ENCODE measurements at regions not wholly inside any gene's neighbourhood (a gene's known extent, or its start where the extent isn't known, plus 50 kb on each side); places are given as distances from the start of the nearest gene placed in this dataset.
"Not testable (repeated sequence)": the region's sequence is repeated elsewhere in the genome, so short reads cannot be mapped to it uniquely, and the experiment has no call there.

GRCh38 chr4:178196751-178197374 is 754.6 kb upstream of the AGA start:
- no peak for DNase-seq

DNA sequence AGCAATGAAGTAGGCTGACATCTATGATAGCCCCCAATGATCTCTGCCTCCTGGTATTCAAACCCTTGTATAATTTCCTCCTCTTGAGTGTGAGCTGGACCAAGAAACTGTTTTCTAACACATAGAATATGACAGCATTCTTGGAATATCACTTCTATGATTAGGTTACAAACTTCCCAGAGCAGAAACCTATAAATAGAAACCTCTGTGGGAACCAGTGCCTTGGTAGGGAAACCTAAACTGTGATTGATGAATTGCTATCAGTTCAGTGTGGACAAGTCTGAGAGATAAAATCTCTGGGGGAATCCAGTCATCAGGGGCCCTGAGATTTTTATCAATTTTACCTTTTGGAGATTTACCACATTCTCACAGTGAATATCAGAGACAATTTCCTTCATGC is 756.5 kb upstream of the AGA start:
- no peak for DNase-seq

DNA sequence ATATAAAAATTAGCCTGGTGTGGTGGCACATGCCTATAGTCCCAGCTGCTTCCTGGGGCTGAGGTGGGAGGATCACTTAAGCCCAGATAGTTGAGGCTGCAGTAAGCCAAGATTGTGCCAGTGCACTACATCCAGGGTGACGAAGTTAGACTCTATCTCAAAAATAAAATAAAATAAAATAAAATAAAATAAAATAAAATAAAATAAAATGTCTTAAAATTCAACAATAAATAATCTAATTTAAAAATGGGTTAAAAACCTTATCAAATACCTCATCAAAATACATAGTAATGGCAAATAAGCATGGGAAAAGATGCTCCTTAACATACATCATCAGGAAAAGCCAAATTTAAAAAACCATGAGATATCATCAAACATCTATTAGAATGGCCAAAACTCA is 760.2 kb upstream of the AGA start:
- DNase-seq: no peak

GRCh38 chr4:178205826-178206225 is 763.6 kb upstream of the AGA start:
- DNase-seq: no peak

DNA sequence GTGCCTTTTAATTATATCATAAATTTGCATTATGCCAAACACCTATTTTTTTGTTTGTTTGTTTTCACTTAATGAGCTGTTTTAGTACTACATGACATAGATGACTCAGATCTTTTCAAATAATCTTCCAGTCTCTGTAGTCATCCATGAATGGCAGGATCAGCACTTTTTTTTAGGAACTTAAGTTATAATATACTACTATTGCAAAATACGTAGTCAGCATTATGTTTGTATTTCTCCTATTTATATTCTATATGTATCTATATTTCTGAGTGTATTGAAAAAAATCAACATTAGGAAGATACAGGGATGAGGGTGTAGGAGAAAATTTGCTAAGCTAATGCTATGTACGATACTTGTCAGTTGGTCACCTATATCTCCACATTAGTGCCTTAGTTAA is 773.1 kb upstream of the AGA start:
- DNase-seq: no peak

- no peak for DNase-seq
Measured at GRCh38 chr4:178215763-178216162, 773.5 kb upstream of the AGA start.

DNA sequence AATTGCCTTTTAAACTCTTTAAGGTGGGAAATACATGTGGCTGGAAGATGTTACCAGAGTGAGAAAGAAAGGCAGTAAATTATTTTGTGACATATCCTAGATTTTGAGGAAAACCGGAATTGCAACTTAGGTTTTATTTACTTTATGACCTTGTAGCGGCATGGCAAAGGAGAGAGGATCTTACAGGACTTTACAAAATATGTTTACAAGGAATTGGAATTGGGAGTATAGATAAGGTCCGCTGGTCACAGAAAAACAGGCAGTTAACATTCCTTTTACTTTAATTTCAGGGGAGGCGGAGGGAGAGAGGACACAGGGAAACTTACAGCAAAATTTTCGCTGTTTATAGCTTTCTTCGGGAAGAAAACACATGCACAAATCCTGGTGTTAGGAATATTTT is 784.2 kb upstream of the AGA start:
- not testable (repeated sequence) for DNase-seq

DNA sequence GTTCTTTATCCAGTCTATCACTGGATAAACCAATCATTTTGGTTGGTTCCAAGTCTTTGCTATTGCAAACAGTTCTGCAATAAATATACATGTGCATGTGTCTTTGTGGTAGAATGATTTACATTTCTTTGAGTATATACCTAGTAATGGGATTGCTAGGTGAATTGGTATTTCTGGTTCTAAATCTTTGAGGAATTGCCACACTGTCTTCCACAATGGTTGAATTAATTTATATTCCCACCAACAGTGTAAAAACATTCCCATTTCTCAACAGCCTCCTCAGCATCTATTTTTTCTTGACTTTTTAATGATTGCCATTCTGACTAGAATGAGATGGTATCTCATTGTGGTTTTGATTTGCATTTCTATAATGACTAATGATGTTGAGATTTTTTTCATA is 791.7 kb upstream of the AGA start:
- no peak for DNase-seq

GRCh38 chr4:178240891-178241290 is 798.7 kb upstream of the AGA start:
- DNase-seq: no peak

GRCh38 chr4:178241601-178242118 is 799.4 kb upstream of the AGA start:
- no peak for DNase-seq

DNA sequence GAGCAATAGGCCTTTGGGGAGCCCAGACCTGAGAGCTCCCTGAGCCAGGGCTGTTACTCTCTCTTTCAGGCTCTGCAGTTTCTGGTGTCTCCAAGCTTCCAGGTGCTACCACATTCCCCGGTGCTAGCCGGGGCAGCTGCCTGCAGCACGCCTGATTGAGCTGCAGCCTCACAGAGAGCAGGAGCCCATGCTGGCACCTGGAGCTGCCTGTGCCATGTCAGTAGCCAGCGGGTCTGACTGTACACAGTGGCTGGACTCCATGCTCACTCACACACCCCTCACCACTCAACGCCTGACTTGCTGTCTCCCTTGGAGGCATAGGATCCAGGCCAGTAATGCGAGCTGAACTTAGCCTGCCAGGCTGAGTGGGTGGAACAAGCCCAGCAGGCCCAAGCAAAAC is 800.4 kb upstream of the AGA start:
- no peak for DNase-seq

DNA sequence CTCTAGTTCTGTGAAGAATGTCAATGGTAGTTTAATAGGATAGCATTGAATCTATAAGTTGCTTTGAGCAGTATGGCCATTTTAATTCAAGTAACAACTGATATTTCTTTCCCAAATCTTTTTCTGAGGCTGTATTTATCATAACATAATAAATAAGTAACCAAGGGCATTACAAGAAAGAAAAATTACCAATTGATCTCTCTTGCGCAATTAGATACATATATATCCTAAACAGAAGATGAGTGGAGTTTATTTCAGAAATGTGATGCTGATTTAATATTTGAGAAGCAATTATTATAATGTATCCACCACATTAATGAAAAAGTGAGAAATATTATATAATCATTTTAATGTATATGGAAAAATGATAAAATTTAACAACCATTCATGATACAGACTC is 802.5 kb upstream of the AGA start:
- no peak for DNase-seq

DNA sequence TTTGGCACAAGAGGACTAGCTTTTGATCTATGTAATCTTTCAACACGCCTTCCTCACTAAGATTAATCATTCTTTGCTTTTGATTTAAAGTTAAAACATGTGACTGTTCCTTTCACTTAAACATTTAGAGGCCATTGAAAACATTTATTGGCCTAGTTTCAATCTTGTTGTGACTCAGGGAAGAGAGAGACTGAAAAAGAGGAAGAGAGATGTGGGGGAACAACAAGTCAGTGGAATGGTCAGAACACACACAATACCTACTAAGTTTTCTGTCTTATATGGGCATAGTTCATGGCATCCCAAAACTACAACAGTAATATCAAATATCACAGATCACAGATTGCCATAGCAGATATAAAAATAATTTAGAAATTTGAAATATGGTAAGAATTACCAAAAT is 812.9 kb upstream of the AGA start:
- no peak for DNase-seq

DNA sequence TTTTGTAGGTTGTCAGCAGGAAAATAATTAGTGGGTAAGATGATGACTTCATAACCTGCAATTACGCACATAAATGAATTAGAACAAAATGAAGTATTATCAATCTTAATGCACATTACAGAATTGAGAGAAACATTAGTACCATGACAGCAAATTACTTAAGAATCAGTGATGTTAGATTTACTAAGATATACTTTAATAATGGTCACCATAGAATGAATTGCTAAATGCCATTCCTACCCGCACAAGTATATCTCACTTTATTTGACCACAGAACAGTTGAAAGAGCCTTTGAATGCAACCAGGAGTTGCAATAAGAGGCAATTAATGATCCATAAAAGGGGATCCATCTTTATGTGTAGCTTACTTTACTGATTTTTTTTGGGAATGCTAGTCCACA is 816.4 kb upstream of the AGA start:
- no peak for DNase-seq

- no peak for DNase-seq
Measured at GRCh38 chr4:178259566-178259965, 817.3 kb upstream of the AGA start.

DNA sequence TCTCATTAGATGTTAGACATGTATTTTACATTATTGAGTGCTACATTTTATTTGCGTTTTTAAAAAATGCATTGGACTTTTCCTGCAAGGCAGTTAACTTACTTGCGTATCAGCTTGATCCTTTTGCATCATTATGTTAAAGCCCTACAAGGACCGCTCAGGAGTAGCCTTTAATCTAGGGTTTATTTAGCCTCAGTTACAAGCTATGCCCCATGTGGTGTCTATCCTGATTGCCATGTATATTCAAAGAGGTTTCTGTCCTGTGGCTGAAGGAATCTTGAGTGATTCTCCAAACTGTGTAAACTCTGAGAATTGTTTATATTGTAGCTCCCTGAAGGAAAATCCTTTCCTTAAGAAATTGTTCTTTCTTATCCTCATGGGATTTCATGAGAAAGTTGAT is 821.8 kb upstream of the AGA start:
- DNase-seq: no peak

DNA sequence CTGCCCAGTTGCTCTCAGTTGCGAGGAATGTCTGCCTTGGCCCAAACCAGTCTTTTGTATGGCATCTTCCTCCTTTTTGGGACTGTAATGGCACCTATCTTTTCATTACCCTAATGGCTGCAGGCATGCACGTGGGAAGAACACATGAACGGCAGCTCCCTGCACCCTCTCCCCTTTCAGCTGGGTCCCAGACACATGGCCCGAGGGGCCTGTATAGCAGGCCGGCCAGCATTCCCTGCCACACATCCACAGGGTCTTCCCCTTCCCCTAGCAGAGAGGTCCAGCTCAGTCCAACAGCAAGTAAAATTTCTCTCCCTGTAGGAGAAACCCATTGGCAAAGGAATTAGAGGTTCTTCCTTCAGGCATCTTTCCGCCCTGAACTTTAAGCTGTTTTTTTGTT is 829.1 kb upstream of the AGA start:
- no peak for DNase-seq

DNA sequence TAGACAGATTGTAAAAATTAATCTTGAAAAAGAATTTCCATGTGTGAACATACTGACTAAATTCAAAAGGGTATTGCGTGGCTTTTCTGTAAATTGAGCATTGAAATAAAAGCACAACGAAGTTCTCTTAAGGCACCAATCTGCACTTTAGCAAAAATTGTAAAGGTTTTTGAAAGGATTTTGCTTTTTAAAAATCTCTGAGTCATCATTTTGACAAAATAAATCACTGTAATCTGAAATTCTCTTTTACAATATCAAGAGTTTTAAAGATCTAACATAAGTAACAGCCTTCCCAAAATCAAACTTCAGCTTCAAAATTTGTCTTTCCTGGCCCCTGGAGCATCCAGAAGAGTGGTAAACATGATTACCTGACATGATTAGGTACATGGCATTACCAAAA is 830.9 kb upstream of the AGA start:
- no peak for DNase-seq

DNA sequence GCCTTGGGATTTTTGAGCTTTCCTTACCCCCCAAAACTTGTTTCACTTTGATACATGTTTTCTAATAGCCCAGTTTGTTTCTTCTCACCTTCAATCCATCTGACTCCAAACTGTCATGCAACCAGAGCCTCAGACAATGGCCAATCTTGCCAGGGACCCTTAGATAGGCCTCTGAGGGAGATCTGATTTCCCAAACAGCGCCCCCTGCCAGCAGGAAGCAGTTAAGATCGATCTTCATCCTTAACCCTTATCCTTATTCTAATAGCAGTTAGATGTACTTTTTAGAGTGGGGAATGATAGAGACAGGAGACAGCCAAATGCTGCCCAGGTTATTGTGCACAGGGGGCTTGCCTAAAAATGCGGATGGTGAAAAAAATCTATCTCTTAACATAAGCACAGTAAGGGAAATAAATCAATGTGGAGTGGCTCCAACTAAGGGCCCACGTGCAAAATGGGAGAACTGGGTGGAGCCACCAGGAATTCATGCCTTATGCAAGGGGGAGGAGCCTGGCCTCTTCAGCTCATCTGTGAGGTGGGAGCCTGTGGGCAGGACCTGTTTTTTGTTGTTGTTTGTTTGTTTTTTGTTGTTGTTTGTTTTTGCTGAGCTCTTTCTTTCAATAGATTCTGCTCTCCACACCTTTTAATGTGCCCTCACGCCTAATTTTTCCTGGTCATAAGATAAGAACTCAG is 833.6 kb upstream of the AGA start:
- no peak for DNase-seq

DNA sequence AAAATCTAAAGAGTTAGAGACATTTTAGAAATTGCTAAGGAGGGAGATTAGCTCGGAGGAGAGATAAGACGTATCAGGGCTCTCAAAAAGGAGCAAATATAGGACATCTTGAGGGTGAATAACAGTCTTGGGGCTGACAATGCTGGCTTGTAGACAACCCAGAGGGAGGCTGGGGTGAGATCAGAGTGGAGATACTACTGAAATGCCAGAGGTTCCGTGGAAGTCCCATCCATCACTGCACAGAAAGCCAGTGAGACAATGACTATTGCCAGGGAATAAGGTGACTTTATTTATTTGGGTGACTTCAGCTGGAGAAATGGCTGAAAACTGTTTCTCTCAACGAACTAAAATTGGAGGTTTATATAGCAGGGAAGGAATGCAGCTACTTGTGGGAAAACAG is 838.1 kb upstream of the AGA start:
- DNase-seq: no peak

GRCh38 chr4:178288462-178288861 is 846.2 kb upstream of the AGA start:
- no peak for DNase-seq

DNA sequence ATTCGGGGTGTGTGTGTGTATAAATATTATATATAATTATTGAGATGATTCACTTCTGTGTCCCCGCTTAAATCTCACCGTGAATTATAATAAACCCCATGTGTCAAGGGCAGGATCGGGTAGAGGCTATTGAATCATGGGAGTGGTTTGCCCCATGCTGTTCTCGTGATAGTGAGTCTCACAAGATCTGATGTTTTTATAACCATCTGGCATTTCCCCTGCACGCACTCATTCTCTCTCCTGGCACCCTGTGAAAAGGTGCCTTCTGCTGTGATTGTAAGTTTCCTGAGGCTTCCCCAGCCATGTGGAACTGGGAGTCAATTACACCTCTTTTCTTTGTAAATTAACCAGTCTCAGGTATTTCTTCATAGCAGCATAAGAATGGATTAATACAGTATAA is 851.4 kb upstream of the AGA start:
- no peak for DNase-seq

GRCh38 chr4:178296669-178297068 is 854.4 kb upstream of the AGA start:
- DNase-seq: no peak

GRCh38 chr4:178306565-178306964 is 864.3 kb upstream of the AGA start:
- DNase-seq: no peak

DNA sequence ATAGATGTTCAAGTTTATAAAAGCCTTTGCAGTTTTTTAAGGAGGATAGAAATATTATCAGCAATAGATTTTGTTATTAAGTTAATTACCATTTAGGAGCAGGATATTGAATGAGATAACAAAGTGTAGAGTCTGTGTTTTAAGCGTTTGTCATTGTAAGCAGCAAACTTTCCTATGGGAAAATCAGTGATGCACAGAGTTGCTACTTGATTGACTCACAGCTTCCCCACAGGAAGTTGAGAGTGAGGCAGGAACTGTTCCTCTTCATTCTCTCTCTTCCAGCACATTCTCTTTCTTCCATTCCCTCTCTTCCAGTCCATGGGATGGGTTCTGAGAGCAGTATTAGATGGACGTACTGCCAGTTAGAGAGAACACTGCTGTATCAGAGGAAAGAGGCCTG is 867.7 kb upstream of the AGA start:
- DNase-seq: no peak

Data from DMS 273 treated with DMSO at 0.1 percent for 48 hours (cell line).